ENCODE measurements at regions not wholly inside any gene's neighbourhood (a gene's known extent, or its start where the extent isn't known, plus 50 kb on each side); places are given as distances from the start of the nearest gene placed in this dataset.

GRCh38 chr1:25146451-25146855 lies 85.8 kb downstream of the SYF2 start:
- H3K9ac ChIP-seq (ENCODE audit: low read length), result no peak overlapping the region
- H2BK12ac ChIP-seq (ENCODE audit: low read length in 2 of 2), result no peak overlapping the region
- no peaks in the 10 kb centered on the region for H3K36me3 ChIP-seq (ENCODE audit: control insufficient read depth in 1 of 2, insufficient read depth in 2 of 2, low read depth in 1 of 2, low read length in 2 of 2)
- no peak for DNase-seq
- H3K4me1 ChIP-seq (ENCODE audit: control insufficient read depth, insufficient read depth, low read depth, low read length), result no peaks in the 10 kb centered on the region
- no peak overlapping the region for H3K18ac ChIP-seq (ENCODE audit: low read depth in 1 of 2, low read length in 2 of 2)
- H2BK5ac ChIP-seq (ENCODE audit: low read depth, low read length, poor library complexity, severe bottlenecking), result no peak overlapping the region
- H3K4me3 ChIP-seq (ENCODE audit: insufficient read depth in 1 of 2, low read depth in 1 of 2, low read length in 2 of 2), result no peak overlapping the region
- no peak overlapping the region for H2AK5ac ChIP-seq (ENCODE audit: low read length, severe bottlenecking)
- H3K27me3 ChIP-seq (ENCODE audit: control insufficient read depth in 1 of 2, insufficient read depth in 1 of 2, low read length in 2 of 2), result peaks cover 50 to 66% of the 10 kb centered on the region in 2 experiments
- H3K4me2 ChIP-seq (ENCODE audit: low read length, poor library complexity, severe bottlenecking), result no peak overlapping the region
- no peak overlapping the region for H4K8ac ChIP-seq (ENCODE audit: low read length)
- H3K23ac ChIP-seq (ENCODE audit: low read length in 2 of 2), result no peak overlapping the region
- no peak overlapping the region for H2AFZ ChIP-seq (ENCODE audit: low read depth, low read length)
- H3K14ac ChIP-seq (ENCODE audit: low read length in 2 of 2), result no peak overlapping the region
- H2BK120ac ChIP-seq (ENCODE audit: low read depth, low read length), result no peak overlapping the region
- no peaks in the 10 kb centered on the region for H3K79me1 ChIP-seq (replicated peaks; ENCODE audit: low read length, poor library complexity, severe bottlenecking)
- H4K91ac ChIP-seq (ENCODE audit: low read length), result no peak overlapping the region
- no peak overlapping the region for H2BK15ac ChIP-seq (ENCODE audit: low read depth, poor library complexity, severe bottlenecking)
- WGBS, result 86% methylated on average over 15 of the region's 15 CpGs
- H3K9me3 ChIP-seq (ENCODE audit: control insufficient read depth, low read length), result no peaks in the 10 kb centered on the region
- no peak overlapping the region for H3K4ac ChIP-seq (ENCODE audit: low read depth in 1 of 2, low read length in 2 of 2)
- H3K27ac ChIP-seq (ENCODE audit: low read length, poor library complexity, severe bottlenecking), result no peak overlapping the region

- H3K18ac ChIP-seq (ENCODE audit: low read depth in 1 of 2, low read length in 2 of 2), result no peak overlapping the region
- no peak overlapping the region for H2BK120ac ChIP-seq (ENCODE audit: low read depth, low read length)
- 82% methylated on average over 14 of the region's 17 CpGs for WGBS
- H2AFZ ChIP-seq (ENCODE audit: low read depth, low read length), result no peak overlapping the region
- H3K79me1 ChIP-seq (replicated peaks; ENCODE audit: low read length, poor library complexity, severe bottlenecking), result no peaks in the 10 kb centered on the region
- H2AK5ac ChIP-seq (ENCODE audit: low read length, severe bottlenecking), result no peak overlapping the region
- no peak overlapping the region for H3K4me3 ChIP-seq (ENCODE audit: insufficient read depth in 1 of 2, low read depth in 1 of 2, low read length in 2 of 2)
- no peak overlapping the region for H4K8ac ChIP-seq (ENCODE audit: low read length)
- no peak overlapping the region for H3K4me2 ChIP-seq (ENCODE audit: low read length, poor library complexity, severe bottlenecking)
- H4K91ac ChIP-seq (ENCODE audit: low read length), result no peak overlapping the region
- no peak overlapping the region for H2BK12ac ChIP-seq (ENCODE audit: low read length in 2 of 2)
- H3K9ac ChIP-seq (ENCODE audit: low read length), result no peak overlapping the region
- no peak overlapping the region for H3K23ac ChIP-seq (ENCODE audit: low read length in 2 of 2)
- no peaks in the 10 kb centered on the region for H3K4me1 ChIP-seq (ENCODE audit: control insufficient read depth, insufficient read depth, low read depth, low read length)
- no peaks in the 10 kb centered on the region for H3K36me3 ChIP-seq (ENCODE audit: control insufficient read depth in 1 of 2, insufficient read depth in 2 of 2, low read depth in 1 of 2, low read length in 2 of 2)
- no peak overlapping the region for H3K4ac ChIP-seq (ENCODE audit: low read depth in 1 of 2, low read length in 2 of 2)
- no peaks in the 10 kb centered on the region for H3K9me3 ChIP-seq (ENCODE audit: control insufficient read depth, low read length)
- no peak overlapping the region for H2BK15ac ChIP-seq (ENCODE audit: low read depth, poor library complexity, severe bottlenecking)
- no peak overlapping the region for H3K14ac ChIP-seq (ENCODE audit: low read length in 2 of 2)
- H2BK5ac ChIP-seq (ENCODE audit: low read depth, low read length, poor library complexity, severe bottlenecking), result peak overlapping the region; percentile 3
- no peak for DNase-seq
- H3K27ac ChIP-seq (ENCODE audit: low read length, poor library complexity, severe bottlenecking), result no peak overlapping the region
- H3K27me3 ChIP-seq (ENCODE audit: control insufficient read depth in 1 of 2, insufficient read depth in 1 of 2, low read length in 2 of 2), result peaks cover 50 to 68% of the 10 kb centered on the region in 2 experiments
These were observed 86.4 kb downstream of the SYF2 start for GRCh38 chr1:25145775-25146393.

GRCh38 chr1:25140073-25140797 lies 92.1 kb downstream of the SYF2 start:
- 63% methylated on average over 15 of the region's 15 CpGs for WGBS
- H3K23ac ChIP-seq (ENCODE audit: low read length in 2 of 2), result no peak overlapping the region

GRCh38 chr1:25137521-25138395 lies 94.5 kb downstream of the SYF2 start:
- Histone ChIP-seq H3K9ac (ENCODE audit: low read length) (no peak overlapping the region), H3K14ac (ENCODE audit: low read length in 2 of 2) (no peak overlapping the region), H3K23ac (ENCODE audit: low read length in 2 of 2) (no peak overlapping the region), H3K27ac (ENCODE audit: low read length, poor library complexity, severe bottlenecking) (no peak overlapping the region), H2BK15ac (ENCODE audit: low read depth, poor library complexity, severe bottlenecking) (no peak overlapping the region), H3K79me1 (replicated peaks; ENCODE audit: low read length, poor library complexity, severe bottlenecking) (no peaks in the 10 kb centered on the region), H2BK5ac (ENCODE audit: low read depth, low read length, poor library complexity, severe bottlenecking) (no peak overlapping the region), H3K4me2 (ENCODE audit: low read length, poor library complexity, severe bottlenecking) (no peak overlapping the region), H2BK120ac (ENCODE audit: low read depth, low read length) (no peak overlapping the region), H4K91ac (ENCODE audit: low read length) (no peak overlapping the region), H2AFZ (ENCODE audit: low read depth, low read length) (no peak overlapping the region), H3K9me3 (ENCODE audit: control insufficient read depth, low read length) (no peaks in the 10 kb centered on the region), H2AK5ac (ENCODE audit: low read length, severe bottlenecking) (no peak overlapping the region), H3K27me3 (ENCODE audit: control insufficient read depth in 1 of 2, insufficient read depth in 1 of 2, low read length in 2 of 2) (peaks cover 79 to 81% of the 10 kb centered on the region in 2 experiments), H3K4me3 (ENCODE audit: insufficient read depth in 1 of 2, low read depth in 1 of 2, low read length in 2 of 2) (no peak overlapping the region), H3K18ac (ENCODE audit: low read depth in 1 of 2, low read length in 2 of 2) (no peak overlapping the region), H3K36me3 (ENCODE audit: control insufficient read depth in 1 of 2, insufficient read depth in 2 of 2, low read depth in 1 of 2, low read length in 2 of 2) (no peaks in the 10 kb centered on the region), H2BK12ac (ENCODE audit: low read length in 2 of 2) (no peak overlapping the region), H3K4me1 (ENCODE audit: control insufficient read depth, insufficient read depth, low read depth, low read length) (peaks cover 12% of the 10 kb centered on the region), H3K4ac (ENCODE audit: low read depth in 1 of 2, low read length in 2 of 2) (no peak overlapping the region), H4K8ac (ENCODE audit: low read length) (no peak overlapping the region)
- 100% methylated on average over 2 of the region's 2 CpGs for WGBS
- DNase-seq, result no peak

More at GRCh38 chr1:25140073-25140797, 92.1 kb downstream of the SYF2 start:
- no peak overlapping the region for H3K18ac ChIP-seq (ENCODE audit: low read depth in 1 of 2, low read length in 2 of 2)
- no peak overlapping the region for H3K4me2 ChIP-seq (ENCODE audit: low read length, poor library complexity, severe bottlenecking)
- peaks cover 12% of the 10 kb centered on the region for H3K4me1 ChIP-seq (ENCODE audit: control insufficient read depth, insufficient read depth, low read depth, low read length)
- no peak overlapping the region for H2AK5ac ChIP-seq (ENCODE audit: low read length, severe bottlenecking)
- no peak overlapping the region for H3K4me3 ChIP-seq (ENCODE audit: insufficient read depth in 1 of 2, low read depth in 1 of 2, low read length in 2 of 2)
- no peaks in the 10 kb centered on the region for H3K79me1 ChIP-seq (replicated peaks; ENCODE audit: low read length, poor library complexity, severe bottlenecking)
- no peak overlapping the region for H2BK5ac ChIP-seq (ENCODE audit: low read depth, low read length, poor library complexity, severe bottlenecking)
- H4K91ac ChIP-seq (ENCODE audit: low read length), result no peak overlapping the region
- no peaks in the 10 kb centered on the region for H3K36me3 ChIP-seq (ENCODE audit: control insufficient read depth in 1 of 2, insufficient read depth in 2 of 2, low read depth in 1 of 2, low read length in 2 of 2)
- no peak overlapping the region for H2BK15ac ChIP-seq (ENCODE audit: low read depth, poor library complexity, severe bottlenecking)
- no peak overlapping the region for H2AFZ ChIP-seq (ENCODE audit: low read depth, low read length)
- no peak overlapping the region for H4K8ac ChIP-seq (ENCODE audit: low read length)
- H3K9me3 ChIP-seq (ENCODE audit: control insufficient read depth, low read length), result no peaks in the 10 kb centered on the region
- H3K14ac ChIP-seq (ENCODE audit: low read length in 2 of 2), result no peak overlapping the region
- H2BK120ac ChIP-seq (ENCODE audit: low read depth, low read length), result no peak overlapping the region
- H3K27me3 ChIP-seq (ENCODE audit: control insufficient read depth in 1 of 2, insufficient read depth in 1 of 2, low read length in 2 of 2), result peaks cover 65 to 75% of the 10 kb centered on the region in 2 experiments
- H3K4ac ChIP-seq (ENCODE audit: low read depth in 1 of 2, low read length in 2 of 2), result no peak overlapping the region
- H3K27ac ChIP-seq (ENCODE audit: low read length, poor library complexity, severe bottlenecking), result no peak overlapping the region
- DNase-seq, result no peak
- no peak overlapping the region for H2BK12ac ChIP-seq (ENCODE audit: low read length in 2 of 2)
- no peak overlapping the region for H3K9ac ChIP-seq (ENCODE audit: low read length)

Data from mesenchymal stem cell (in vitro differentiated cells and primary cell).